ENCODE measurements at regions not wholly inside any gene's neighbourhood (a gene's known extent, or its start where the extent isn't known, plus 50 kb on each side); places are given as distances from the start of the nearest gene placed in this dataset.

DNA sequence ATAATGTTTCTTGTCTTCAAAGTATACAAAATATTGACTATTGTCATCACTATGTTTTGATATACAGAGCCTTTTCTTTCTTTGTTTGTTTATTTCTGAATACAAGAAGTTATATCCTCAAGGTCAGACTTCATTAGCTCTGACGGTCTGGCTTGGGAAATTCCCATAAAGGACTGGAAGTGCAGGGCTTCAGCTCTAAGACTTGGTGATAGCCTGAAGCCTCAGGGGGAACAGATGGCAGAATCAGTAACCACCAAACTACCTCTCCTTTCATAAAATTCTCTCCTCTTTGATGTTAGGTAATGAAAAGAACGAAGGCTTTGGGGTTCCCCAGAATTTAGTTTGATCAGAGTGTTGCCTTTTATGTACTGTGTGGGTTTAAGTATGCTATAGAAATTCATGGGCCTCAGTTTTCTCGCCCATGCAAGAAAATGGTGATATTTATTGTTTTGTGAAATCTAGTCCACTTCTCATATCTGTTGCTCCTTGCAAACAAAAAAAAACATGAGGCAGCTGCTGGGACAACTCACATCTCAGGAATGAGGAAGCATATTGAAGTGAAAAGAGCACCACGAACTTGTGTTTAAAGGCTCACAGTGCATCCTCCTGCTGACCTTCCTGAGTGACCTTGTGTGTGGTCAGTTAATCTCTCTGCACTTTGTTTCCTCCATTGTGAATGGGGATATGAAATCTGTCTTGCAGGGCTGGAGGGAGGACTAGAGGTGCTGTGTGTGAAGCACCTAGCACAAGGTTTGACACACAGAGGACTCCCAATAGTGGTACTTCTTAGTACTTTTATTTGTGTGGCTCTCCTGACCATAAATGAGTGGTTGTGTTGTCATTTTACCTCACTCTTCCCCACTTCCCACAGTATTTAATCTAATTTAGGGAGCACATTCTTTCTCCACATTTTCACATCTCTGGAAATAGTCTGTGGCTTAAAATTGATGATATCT, 569.8 kb upstream of the IL12A start:
- no peak for TF ChIP-seq POLR2A (IDR thresholded peaks at IDR 0.05; ENCODE audit: low read depth, low read length)
- TF ChIP-seq TAF1 (IDR thresholded peaks at IDR 0.05; ENCODE audit: borderline replicate concordance, low read depth, low read length): no peak
- TF ChIP-seq POLR2AphosphoS5 (IDR thresholded peaks at IDR 0.05; ENCODE audit: low read depth, low read length): no peak
- FAIRE-seq (no peak), DNase-seq (ENCODE audit: insufficient read length) (no peak)

DNA sequence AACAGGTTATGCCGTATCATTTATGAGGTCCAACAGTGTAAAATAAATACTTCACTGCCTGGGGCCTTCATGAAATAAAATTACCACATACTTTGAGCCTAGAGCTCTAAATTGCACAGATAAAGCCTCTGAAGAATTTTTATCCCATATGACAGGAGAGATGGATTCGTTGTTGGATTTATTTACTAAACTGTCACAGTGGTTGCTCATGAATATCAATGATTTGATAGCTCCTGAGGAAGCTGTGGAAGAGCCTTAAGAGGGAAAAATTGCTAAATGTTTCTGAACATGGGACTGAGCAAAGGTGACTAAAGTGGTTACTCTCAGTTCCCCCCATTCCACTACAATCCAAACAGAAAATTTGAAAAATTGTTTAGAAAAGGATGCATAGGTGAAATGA, 558.9 kb upstream of the IL12A start:
- FAIRE-seq (no peak), DNase-seq (ENCODE audit: insufficient read length) (no peak)
- TF ChIP-seq POLR2A (IDR thresholded peaks at IDR 0.05; ENCODE audit: low read depth, low read length) (no peak), TAF1 (IDR thresholded peaks at IDR 0.05; ENCODE audit: borderline replicate concordance, low read depth, low read length) (no peak), POLR2AphosphoS5 (IDR thresholded peaks at IDR 0.05; ENCODE audit: low read depth, low read length) (no peak)

DNA sequence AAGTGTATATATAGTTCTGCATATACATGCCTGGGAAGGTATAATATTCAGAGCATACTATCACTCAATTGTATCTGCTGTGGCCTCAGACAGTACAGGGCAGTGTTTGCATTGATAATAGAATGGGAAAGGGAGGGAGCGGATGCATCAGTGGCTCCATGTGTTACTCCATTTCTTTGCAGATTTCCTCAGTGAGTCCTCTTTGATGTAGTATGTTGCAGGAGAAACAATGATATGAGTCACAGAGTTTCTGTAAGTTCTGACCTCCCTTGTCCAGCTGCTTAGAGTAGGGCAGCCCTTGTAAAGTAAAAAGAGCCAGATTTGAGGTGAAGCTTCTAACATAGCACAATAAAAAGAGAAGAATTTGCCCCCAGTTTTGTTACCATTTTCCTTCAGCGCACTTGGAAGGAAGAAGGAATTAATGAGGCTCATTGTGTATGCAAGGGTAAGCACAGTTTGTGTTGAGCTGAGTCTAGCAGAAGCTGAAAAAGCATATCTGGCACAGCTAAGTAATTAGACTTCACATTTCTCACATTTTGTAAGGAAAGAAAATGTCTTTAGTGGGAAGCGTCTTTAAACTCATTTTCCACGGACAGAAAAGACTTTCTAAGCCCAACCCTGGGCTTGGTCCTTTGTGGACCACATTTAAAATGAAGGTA, 555.8 kb upstream of the IL12A start:
- DNase-seq (ENCODE audit: insufficient read length): no peak
- TF ChIP-seq POLR2AphosphoS5 (IDR thresholded peaks at IDR 0.05; ENCODE audit: low read depth, low read length): no peak
- no peak for TF ChIP-seq POLR2A (IDR thresholded peaks at IDR 0.05; ENCODE audit: low read depth, low read length)
- TF ChIP-seq TAF1 (IDR thresholded peaks at IDR 0.05; ENCODE audit: borderline replicate concordance, low read depth, low read length): no peak
- no peak for FAIRE-seq

DNA sequence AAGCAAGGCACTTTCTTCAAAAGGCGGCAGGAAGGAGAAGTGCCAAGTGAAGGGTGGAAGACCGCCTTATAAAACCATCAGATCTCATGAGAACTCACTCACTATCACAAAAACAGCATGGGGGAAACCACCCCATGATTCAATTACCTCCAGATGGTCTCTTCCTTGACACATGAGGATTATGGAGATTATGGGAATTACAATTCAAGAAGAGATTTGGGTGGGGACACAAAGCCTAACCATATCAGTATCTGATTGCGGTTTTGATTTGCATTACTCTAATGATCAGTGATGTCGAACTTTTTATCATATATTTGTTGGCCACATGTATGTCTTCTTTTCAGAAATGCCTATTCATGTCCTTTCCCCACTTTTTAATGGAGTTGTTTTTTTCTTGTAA, 549.3 kb upstream of the IL12A start:
- FAIRE-seq (no peak), DNase-seq (ENCODE audit: insufficient read length) (no peak)
- TF ChIP-seq TAF1 (IDR thresholded peaks at IDR 0.05; ENCODE audit: borderline replicate concordance, low read depth, low read length) (no peak), POLR2A (IDR thresholded peaks at IDR 0.05; ENCODE audit: low read depth, low read length) (no peak), POLR2AphosphoS5 (IDR thresholded peaks at IDR 0.05; ENCODE audit: low read depth, low read length) (no peak)

DNA sequence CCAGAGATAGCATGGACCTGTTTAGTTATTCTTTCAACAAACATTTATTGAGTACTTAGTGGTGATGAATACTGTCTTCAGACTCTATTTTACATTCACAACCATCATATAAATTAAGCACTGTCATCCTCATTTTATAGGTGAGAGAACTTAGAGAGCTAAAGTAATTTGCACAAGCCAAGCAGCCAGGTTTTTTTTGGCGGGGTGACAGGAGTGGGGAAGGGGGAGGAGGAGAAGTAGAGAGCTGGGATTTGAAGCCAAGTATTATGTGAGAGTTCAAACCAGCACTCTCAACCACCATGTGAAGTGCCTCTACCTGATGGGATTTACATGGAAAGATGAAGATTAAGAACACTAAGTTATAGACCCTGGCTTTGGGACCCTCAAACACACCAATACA, 547.4 kb upstream of the IL12A start:
- TF ChIP-seq POLR2A (IDR thresholded peaks at IDR 0.05; ENCODE audit: low read depth, low read length) (no peak), POLR2AphosphoS5 (IDR thresholded peaks at IDR 0.05; ENCODE audit: low read depth, low read length) (no peak), TAF1 (IDR thresholded peaks at IDR 0.05; ENCODE audit: borderline replicate concordance, low read depth, low read length) (no peak)
- FAIRE-seq: no peak
- no peak for DNase-seq (ENCODE audit: insufficient read length)

- DNase-seq (ENCODE audit: insufficient read length) (no peak), FAIRE-seq (no peak)
- TF ChIP-seq TAF1 (IDR thresholded peaks at IDR 0.05; ENCODE audit: borderline replicate concordance, low read depth, low read length): no peak
- TF ChIP-seq POLR2A (IDR thresholded peaks at IDR 0.05; ENCODE audit: low read depth, low read length): no peak
- TF ChIP-seq POLR2AphosphoS5 (IDR thresholded peaks at IDR 0.05; ENCODE audit: low read depth, low read length): no peak
Measured at GRCh38 chr3:159443266-159443665, 545.4 kb upstream of the IL12A start.

- TF ChIP-seq TAF1 (IDR thresholded peaks at IDR 0.05; ENCODE audit: borderline replicate concordance, low read depth, low read length) (no peak), POLR2A (IDR thresholded peaks at IDR 0.05; ENCODE audit: low read depth, low read length) (no peak), POLR2AphosphoS5 (IDR thresholded peaks at IDR 0.05; ENCODE audit: low read depth, low read length) (no peak)
- no peak for FAIRE-seq
- DNase-seq (ENCODE audit: insufficient read length): no peak
Measured at GRCh38 chr3:159447841-159448240, 540.8 kb upstream of the IL12A start.

- FAIRE-seq (no peak), DNase-seq (ENCODE audit: insufficient read length) (no peak)
- TF ChIP-seq TAF1 (IDR thresholded peaks at IDR 0.05; ENCODE audit: borderline replicate concordance, low read depth, low read length) (no peak), POLR2AphosphoS5 (IDR thresholded peaks at IDR 0.05; ENCODE audit: low read depth, low read length) (no peak), POLR2A (IDR thresholded peaks at IDR 0.05; ENCODE audit: low read depth, low read length) (no peak)
Measured at GRCh38 chr3:159448902-159449301, 539.7 kb upstream of the IL12A start.

DNA sequence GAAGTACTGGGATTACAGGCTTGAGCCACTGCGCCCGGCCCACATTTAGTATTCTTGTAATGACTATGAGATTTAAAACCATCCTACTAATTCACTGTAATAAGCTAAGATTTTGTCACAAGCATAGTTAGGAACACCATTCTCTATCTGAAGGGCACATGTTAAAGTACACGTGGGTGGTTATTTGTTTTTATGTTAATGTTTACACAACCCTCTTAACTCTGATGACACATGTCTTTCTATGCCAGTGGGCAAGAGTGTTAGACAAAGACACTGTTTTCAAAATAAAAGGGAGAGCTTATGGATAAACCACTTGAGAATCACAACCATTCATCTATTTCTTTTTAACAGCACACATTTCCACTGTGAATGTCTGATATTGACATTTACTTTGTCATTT, 537.6 kb upstream of the IL12A start:
- no peak for DNase-seq (ENCODE audit: insufficient read length)
- no peak for TF ChIP-seq TAF1 (IDR thresholded peaks at IDR 0.05; ENCODE audit: borderline replicate concordance, low read depth, low read length)
- no peak for TF ChIP-seq POLR2AphosphoS5 (IDR thresholded peaks at IDR 0.05; ENCODE audit: low read depth, low read length)
- no peak for TF ChIP-seq POLR2A (IDR thresholded peaks at IDR 0.05; ENCODE audit: low read depth, low read length)
- no peak for FAIRE-seq

GRCh38 chr3:159451482-159451881, 537.2 kb upstream of the IL12A start:
- TF ChIP-seq POLR2AphosphoS5 (IDR thresholded peaks at IDR 0.05; ENCODE audit: low read depth, low read length): no peak
- no peak for TF ChIP-seq POLR2A (IDR thresholded peaks at IDR 0.05; ENCODE audit: low read depth, low read length)
- TF ChIP-seq TAF1 (IDR thresholded peaks at IDR 0.05; ENCODE audit: borderline replicate concordance, low read depth, low read length): no peak
- no peak for FAIRE-seq

GRCh38 chr3:159453036-159453435, 535.6 kb upstream of the IL12A start:
- TF ChIP-seq POLR2A (IDR thresholded peaks at IDR 0.05; ENCODE audit: low read depth, low read length) (no peak), POLR2AphosphoS5 (IDR thresholded peaks at IDR 0.05; ENCODE audit: low read depth, low read length) (no peak), TAF1 (IDR thresholded peaks at IDR 0.05; ENCODE audit: borderline replicate concordance, low read depth, low read length) (no peak)
- DNase-seq (ENCODE audit: insufficient read length) (no peak), FAIRE-seq (no peak)

More at GRCh38 chr3:159451482-159451881, 537.2 kb upstream of the IL12A start:
- DNase-seq (ENCODE audit: insufficient read length): no peak

Measured in GM12892 (cell line).